WTC11 (cell line): ENCODE measurements at regions not wholly inside any gene's neighbourhood (a gene's known extent, or its start where the extent isn't known, plus 50 kb on each side); places are given as distances from the start of the nearest gene placed in this dataset.

Experiments used
- CREM ChIP-seq: sonication (generic); formaldehyde crosslinking; IDR thresholded peaks from 2 replicates; pipeline ENCODE4 v1.8.1; 2022; ENCODE audit warnings: mild to moderate bottlenecking, missing genetic modification reagents, moderate library complexity
- FOXJ3 ChIP-seq: sonication (generic); formaldehyde crosslinking; IDR thresholded peaks from 2 replicates; pipeline ENCODE4 v1.9.0; 2021; ENCODE audit warnings: missing genetic modification reagents, mild to moderate bottlenecking, borderline replicate concordance
- RELA ChIP-seq: sonication (generic); formaldehyde crosslinking; IDR thresholded peaks from 2 replicates; pipeline ENCODE4 v1.8.1; 2022; ENCODE audit warnings: missing genetic modification reagents, mild to moderate bottlenecking, borderline replicate concordance
- RORB ChIP-seq: fragments of 250-450 bp; sonication (Bioruptor Pico); IDR thresholded peaks from 2 replicates; pipeline ENCODE4 v1.9.0; 2021; ENCODE audit warnings: mild to moderate bottlenecking
- TF ChIP-seq, protein P1 (sequence below): fragments of 200-600 bp; IDR thresholded peaks from 2 replicates; pipeline ENCODE4 v1.8.0; 2022; ENCODE audit warnings: antibody characterized with exemption
- TF ChIP-seq, protein P2 (sequence below): sonication (generic); formaldehyde crosslinking; IDR thresholded peaks from 2 replicates; pipeline ENCODE4 v1.8.0; 2023; ENCODE audit warnings: mild to moderate bottlenecking, missing genetic modification reagents

DNA sequence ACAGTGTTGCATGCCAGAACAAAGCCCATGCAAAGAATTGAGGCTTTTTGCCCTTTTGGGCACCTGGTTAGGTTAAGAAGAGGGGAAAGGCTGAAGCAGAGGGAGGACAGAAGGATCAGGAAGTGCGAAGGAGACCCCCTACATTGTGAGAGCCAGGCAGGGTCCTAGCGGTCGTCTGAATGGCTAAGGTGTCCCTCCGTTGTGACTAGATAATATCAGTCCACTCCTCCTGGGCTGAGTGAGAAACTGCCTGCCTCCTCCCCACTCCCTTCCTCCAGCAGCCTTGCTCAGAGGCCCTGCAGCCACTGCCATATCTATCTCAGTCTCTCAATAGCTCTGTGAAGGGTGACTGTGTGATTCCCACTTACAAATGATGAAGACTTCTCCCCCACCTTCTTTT is 75.1 kb downstream of the WSB1 start:
- TF ChIP-seq, protein P1, sequence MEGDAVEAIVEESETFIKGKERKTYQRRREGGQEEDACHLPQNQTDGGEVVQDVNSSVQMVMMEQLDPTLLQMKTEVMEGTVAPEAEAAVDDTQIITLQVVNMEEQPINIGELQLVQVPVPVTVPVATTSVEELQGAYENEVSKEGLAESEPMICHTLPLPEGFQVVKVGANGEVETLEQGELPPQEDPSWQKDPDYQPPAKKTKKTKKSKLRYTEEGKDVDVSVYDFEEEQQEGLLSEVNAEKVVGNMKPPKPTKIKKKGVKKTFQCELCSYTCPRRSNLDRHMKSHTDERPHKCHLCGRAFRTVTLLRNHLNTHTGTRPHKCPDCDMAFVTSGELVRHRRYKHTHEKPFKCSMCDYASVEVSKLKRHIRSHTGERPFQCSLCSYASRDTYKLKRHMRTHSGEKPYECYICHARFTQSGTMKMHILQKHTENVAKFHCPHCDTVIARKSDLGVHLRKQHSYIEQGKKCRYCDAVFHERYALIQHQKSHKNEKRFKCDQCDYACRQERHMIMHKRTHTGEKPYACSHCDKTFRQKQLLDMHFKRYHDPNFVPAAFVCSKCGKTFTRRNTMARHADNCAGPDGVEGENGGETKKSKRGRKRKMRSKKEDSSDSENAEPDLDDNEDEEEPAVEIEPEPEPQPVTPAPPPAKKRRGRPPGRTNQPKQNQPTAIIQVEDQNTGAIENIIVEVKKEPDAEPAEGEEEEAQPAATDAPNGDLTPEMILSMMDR, result no peak
- TF ChIP-seq, protein P2, sequence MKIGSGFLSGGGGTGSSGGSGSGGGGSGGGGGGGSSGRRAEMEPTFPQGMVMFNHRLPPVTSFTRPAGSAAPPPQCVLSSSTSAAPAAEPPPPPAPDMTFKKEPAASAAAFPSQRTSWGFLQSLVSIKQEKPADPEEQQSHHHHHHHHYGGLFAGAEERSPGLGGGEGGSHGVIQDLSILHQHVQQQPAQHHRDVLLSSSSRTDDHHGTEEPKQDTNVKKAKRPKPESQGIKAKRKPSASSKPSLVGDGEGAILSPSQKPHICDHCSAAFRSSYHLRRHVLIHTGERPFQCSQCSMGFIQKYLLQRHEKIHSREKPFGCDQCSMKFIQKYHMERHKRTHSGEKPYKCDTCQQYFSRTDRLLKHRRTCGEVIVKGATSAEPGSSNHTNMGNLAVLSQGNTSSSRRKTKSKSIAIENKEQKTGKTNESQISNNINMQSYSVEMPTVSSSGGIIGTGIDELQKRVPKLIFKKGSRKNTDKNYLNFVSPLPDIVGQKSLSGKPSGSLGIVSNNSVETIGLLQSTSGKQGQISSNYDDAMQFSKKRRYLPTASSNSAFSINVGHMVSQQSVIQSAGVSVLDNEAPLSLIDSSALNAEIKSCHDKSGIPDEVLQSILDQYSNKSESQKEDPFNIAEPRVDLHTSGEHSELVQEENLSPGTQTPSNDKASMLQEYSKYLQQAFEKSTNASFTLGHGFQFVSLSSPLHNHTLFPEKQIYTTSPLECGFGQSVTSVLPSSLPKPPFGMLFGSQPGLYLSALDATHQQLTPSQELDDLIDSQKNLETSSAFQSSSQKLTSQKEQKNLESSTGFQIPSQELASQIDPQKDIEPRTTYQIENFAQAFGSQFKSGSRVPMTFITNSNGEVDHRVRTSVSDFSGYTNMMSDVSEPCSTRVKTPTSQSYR (CRISPR knock-in tag), result no peak
- TF ChIP-seq RORB (CRISPR knock-in tag) (no peak), CREM (CRISPR knock-in tag) (no peak), FOXJ3 (CRISPR knock-in tag) (no peak), RELA (CRISPR knock-in tag) (no peak)
